Keratinocyte (primary cell): ENCODE measurements at regions not wholly inside any gene's neighbourhood (a gene's known extent, or its start where the extent isn't known, plus 50 kb on each side); places are given as distances from the start of the nearest gene placed in this dataset.

ENCODE experiments used
- DNase-seq: peaks from one replicate; pipeline ENCODE4 v3.0.0-alpha.2; 2011; ENCODE audit warnings: low read depth, missing footprints, low spot score
- FAIRE-seq: peaks from 2 replicates; lab custom pipeline; 2011; peaks lifted over from hg19 to GRCh38; lab: Jason Lieb, UNC
- H2AFZ ChIP-seq: 2 replicates; pipeline ENCODE4 v1.6.0; 2012; ENCODE audit warnings: low read length, control low read depth, inconsistent platforms; ENCODE audit not compliant: control insufficient read depth
- H3K27ac ChIP-seq: 2 replicates; pipeline ENCODE4 v1.5.1; 2011; ENCODE audit warnings: low read length; ENCODE audit not compliant: control insufficient read depth, insufficient read depth
- H3K27me3 ChIP-seq: 3 replicates; pipeline ENCODE4 v1.6.0; 2011; ENCODE audit warnings: low read length; ENCODE audit not compliant: control insufficient read depth, insufficient read depth; ENCODE audit errors: extremely low read depth
- H3K36me3 ChIP-seq, 2 experiments: 2 replicates in 1 of 2; 3 replicates in 1 of 2; pipeline ENCODE4 v1.5.1; 2011; ENCODE audit warnings: low read length in 2 of 2, mild to moderate bottlenecking in 1 of 2; ENCODE audit not compliant: control insufficient read depth in 2 of 2, insufficient read depth in 2 of 2; ENCODE audit errors: extremely low read depth in 1 of 2
- H3K4me1 ChIP-seq: 3 replicates; pipeline ENCODE4 v1.5.1; 2011; ENCODE audit warnings: low read length; ENCODE audit not compliant: control insufficient read depth, insufficient read depth; ENCODE audit errors: extremely low read depth
- H3K4me2 ChIP-seq: 3 replicates; pipeline ENCODE4 v1.6.0; 2011; ENCODE audit warnings: low read depth, low read length; ENCODE audit not compliant: control insufficient read depth, insufficient read depth; ENCODE audit errors: extremely low read depth
- H3K4me3 ChIP-seq, 3 experiments: fragments of 200-600 bp in 1 of 3; sonication (generic) in 1 of 3; 2 replicates in 2 of 3; 3 replicates in 1 of 3; pipeline ENCODE4 v1.5.1; 2011 to 2016; ENCODE audit warnings: low read length in 3 of 3, mild to moderate bottlenecking in 3 of 3, control low read depth in 2 of 3, inconsistent platforms in 1 of 3, low read depth in 1 of 3, mixed read lengths in 1 of 3, mixed run types in 1 of 3, moderate library complexity in 1 of 3; ENCODE audit not compliant: control insufficient read depth in 2 of 3, insufficient read depth in 2 of 3; ENCODE audit errors: extremely low read depth in 1 of 3
- H3K79me2 ChIP-seq: 2 replicates; pipeline ENCODE4 v1.6.0; 2012; ENCODE audit warnings: low read length; ENCODE audit not compliant: control insufficient read depth, insufficient read depth
- H3K9ac ChIP-seq: 3 replicates; pipeline ENCODE4 v1.6.0; 2011; ENCODE audit warnings: low read length; ENCODE audit not compliant: control insufficient read depth, insufficient read depth; ENCODE audit errors: extremely low read depth
- H3K9me1 ChIP-seq: 3 replicates; pipeline ENCODE4 v1.6.0; 2011; ENCODE audit warnings: low read length; ENCODE audit not compliant: control insufficient read depth, insufficient read depth; ENCODE audit errors: extremely low read depth
- H3K9me3 ChIP-seq: 2 replicates; pipeline ENCODE4 v1.5.1; 2012; ENCODE audit warnings: low read depth, low read length; ENCODE audit not compliant: control insufficient read depth
- H4K20me1 ChIP-seq: 3 replicates; pipeline ENCODE4 v1.6.0; 2011; ENCODE audit warnings: low read length; ENCODE audit not compliant: control insufficient read depth, insufficient read depth; ENCODE audit errors: extremely low read depth
- EZH2 ChIP-seq: IDR thresholded peaks from one replicate; pipeline ENCODE4 v1.6.1; 2012; ENCODE audit warnings: inconsistent platforms, mild to moderate bottlenecking, low read length, moderate library complexity
- dilution Hi-C: fragments of 300-500 bp; cut with MboI; formaldehyde crosslinking; loops from one replicate; pipeline ENCODE4 v1.7.0; 2020; ENCODE audit warnings: low sequenced_read_pairs; ENCODE audit not compliant: extremely low pct_ligation_motif_present
- small RNA-seq, 3 experiments: library from RNA; depleted of rRNA; stranded (forward); fragments of <200 nt; gene quantifications; one replicate each; pipeline ENCODE3, GENCODE V24; 2012; ENCODE audit warnings: low read depth in 3 of 3, low replicate concordance in 1 of 3; ENCODE audit not compliant: insufficient read length in 3 of 3
- TF ChIP-seq, protein P1 (sequence below), 3 experiments: IDR thresholded peaks in 1 of 3; conservative IDR thresholded peaks in 1 of 3; optimal IDR thresholded peaks in 1 of 3; 2 replicates in 2 of 3; 3 replicates in 1 of 3; pipeline versions ENCODE3 to v1.5.1; 2011; ENCODE audit warnings: low read length in 3 of 3, mild to moderate bottlenecking in 3 of 3, moderate library complexity in 2 of 3, control low read depth in 1 of 3, inconsistent platforms in 1 of 3; ENCODE audit not compliant: insufficient read depth in 2 of 3; ENCODE audit errors: extremely low read depth in 1 of 3

- Histone ChIP-seq H3K27me3 (peaks cover 8% of the 10 kb centered on the region), H3K36me3 (no peaks in the 10 kb centered on the region), H2AFZ (no peak overlapping the region), H3K27ac (no peak overlapping the region), H3K9me1 (no peaks in the 10 kb centered on the region), H3K4me3 (no peak overlapping the region), H3K9ac (no peak overlapping the region), H3K79me2 (no peaks in the 10 kb centered on the region), H4K20me1 (no peaks in the 10 kb centered on the region), H3K9me3 (no peaks in the 10 kb centered on the region), H3K4me2 (no peak overlapping the region), H3K4me1 (no peaks in the 10 kb centered on the region)
- TF ChIP-seq, protein P1, sequence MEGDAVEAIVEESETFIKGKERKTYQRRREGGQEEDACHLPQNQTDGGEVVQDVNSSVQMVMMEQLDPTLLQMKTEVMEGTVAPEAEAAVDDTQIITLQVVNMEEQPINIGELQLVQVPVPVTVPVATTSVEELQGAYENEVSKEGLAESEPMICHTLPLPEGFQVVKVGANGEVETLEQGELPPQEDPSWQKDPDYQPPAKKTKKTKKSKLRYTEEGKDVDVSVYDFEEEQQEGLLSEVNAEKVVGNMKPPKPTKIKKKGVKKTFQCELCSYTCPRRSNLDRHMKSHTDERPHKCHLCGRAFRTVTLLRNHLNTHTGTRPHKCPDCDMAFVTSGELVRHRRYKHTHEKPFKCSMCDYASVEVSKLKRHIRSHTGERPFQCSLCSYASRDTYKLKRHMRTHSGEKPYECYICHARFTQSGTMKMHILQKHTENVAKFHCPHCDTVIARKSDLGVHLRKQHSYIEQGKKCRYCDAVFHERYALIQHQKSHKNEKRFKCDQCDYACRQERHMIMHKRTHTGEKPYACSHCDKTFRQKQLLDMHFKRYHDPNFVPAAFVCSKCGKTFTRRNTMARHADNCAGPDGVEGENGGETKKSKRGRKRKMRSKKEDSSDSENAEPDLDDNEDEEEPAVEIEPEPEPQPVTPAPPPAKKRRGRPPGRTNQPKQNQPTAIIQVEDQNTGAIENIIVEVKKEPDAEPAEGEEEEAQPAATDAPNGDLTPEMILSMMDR (optimal IDR thresholded peaks at IDR 0.05 in 1 of 3, IDR thresholded peaks at IDR 0.05 in 1 of 3, conservative IDR thresholded peaks at IDR 0.05 in 1 of 3; ENCODE audit: extremely low read depth in 1 of 3, insufficient read depth in 2 of 3, low read length in 3 of 3) = no peak
- TF ChIP-seq EZH2 = no peak
- dilution Hi-C loops = no loop called here
- FAIRE-seq (no peak), DNase-seq (no peak)
Observed at GRCh38 chr2:10252661-10253060, 50.0 kb upstream of the HPCAL1 start.

Small RNA genes lying in the stretch of these regions (small RNA-seq; reads per million reads assigned to genes)
- gene MIR4261 = 0 reads per million in 3 experiments
